ENCODE measurements at regions not wholly inside any gene's neighbourhood (a gene's known extent, or its start where the extent isn't known, plus 50 kb on each side); places are given as distances from the start of the nearest gene placed in this dataset.

DNA sequence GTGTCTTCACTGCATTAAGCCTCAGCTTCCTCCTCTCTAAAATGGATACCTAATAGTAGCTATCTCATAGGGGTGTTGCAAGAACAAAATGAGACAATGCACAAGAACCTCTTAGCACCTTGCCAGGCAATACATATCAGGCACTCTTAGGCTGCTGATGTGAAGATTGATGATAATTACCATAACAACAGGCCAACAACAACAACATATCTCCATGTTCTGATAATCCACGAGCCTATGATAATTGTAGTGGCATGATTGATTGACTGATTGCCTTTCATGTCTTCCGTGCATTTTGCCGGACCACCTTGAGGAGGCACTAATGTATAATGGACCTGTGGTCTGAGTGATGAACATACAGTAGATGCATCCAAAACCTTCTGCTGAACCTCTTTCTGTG lies 50.7 kb upstream of the WSCD2 start:
- DNase-seq (ENCODE audit: low read depth in 2 of 2): no peak

Measured in stimulated activated CD4-positive, alpha-beta T cell treated with anti-CD3 and anti-CD28 coated beads, Interleukin-4, amount 100 ng/mL, for 48 hours (primary cell).